A172 (cell line): ENCODE measurements at regions not wholly inside any gene's neighbourhood (a gene's known extent, or its start where the extent isn't known, plus 50 kb on each side); places are given as distances from the start of the nearest gene placed in this dataset.

Experiments used
- DNase-seq: peaks from one replicate; pipeline ENCODE4 v3.0.0-alpha.2; 2015; ENCODE audit warnings: low spot score

DNA sequence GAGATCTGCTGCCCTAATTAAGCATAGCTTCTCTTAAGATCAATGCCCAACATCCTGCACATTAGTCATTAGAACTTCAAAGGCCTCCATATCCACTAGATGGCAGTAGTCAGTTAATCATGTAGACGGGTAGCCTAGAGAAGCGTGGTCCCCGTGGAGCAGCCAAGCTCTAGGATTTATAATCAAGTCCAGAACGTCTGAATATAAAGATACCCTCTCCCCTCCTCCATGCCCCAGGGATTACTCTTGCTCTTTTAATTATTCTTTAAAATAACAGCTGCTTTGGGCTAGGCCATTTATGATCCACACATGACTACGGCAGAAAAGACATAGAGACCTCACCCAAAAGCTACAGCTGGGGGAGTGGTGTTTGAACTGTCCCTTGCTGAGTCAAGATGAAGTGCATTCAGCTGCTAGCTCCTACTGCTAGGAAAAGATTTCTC, 327.6 kb upstream of the PLET1 start:
- peak; percentile 68 for DNase-seq

DNA sequence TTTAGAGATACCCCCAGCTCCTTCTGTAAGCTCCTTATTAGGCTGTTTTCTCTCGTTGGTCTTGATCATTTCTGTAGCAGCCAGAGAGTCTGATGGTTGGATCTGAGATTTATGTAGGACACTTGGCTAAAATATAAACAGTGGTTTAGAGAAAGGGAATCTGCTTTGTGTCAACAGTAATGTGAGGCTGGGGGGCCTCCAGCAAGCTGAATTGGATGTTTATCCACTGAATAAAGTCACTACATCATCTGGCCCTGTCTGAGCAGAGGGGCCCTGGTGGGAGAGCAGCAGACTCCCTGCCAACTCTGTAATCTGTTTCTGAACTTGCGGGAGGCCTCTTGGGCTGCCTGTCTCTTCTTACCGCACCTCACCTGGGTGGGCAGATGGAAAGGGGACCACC, 328.5 kb upstream of the PLET1 start:
- no peak for DNase-seq

DNA sequence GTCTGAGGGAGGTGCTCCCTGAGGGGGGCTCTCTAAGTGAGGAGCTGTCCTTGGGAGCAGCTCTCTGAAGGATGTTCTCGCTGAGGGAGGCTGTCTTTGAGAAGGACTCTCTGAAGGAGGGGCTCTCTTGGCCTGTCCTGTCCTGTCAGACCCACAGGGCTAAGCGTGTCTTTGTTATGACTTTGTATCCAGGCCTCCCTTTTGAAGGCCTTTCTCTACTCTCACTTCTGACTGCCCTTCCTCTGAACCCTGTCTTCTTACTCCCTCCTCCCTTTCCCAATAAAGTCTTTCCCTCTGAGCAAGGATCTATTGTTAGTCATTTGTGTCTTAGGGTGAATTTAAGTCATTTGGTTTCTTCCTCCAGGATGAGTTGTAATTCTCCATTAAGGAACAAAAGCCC, 330.1 kb upstream of the PLET1 start:
- DNase-seq: no peak

DNA sequence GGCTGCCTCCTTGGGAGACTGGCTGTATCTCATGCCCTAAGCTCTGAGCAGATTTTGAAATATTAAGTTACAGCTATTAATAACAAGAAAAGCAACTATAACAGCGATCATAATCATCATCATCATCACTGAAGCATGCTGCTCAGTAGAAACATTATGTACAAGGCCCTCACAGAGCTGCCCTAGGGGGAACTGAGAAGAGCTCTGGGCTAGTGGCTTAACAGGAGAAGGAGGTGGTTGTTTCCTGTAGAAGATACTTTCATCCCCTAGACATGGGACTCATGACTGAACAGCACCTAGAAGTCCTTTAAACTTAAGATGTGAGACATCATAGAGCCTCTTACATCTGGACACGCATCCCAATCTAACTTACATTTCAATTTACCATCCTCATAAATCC, 332.8 kb upstream of the PLET1 start:
- no peak for DNase-seq

DNA sequence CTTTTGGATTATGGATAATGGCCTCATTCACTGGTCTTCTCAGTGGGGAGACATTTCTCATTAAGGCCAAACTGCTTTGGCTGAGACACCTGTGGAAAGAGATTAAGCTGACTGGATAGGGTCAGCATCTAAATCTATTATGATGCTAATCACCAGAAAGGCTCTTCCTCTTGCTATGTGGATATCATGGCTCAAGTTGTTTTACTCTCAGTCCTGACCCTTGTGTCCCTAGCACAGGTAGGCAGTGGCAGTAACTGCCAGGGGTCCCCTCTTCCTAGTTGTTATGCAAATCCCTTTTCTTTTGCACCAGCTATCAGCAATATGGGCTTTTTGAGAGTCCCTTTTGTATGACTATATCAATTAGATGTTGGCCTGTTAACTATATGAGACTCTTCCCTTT, 335.7 kb upstream of the PLET1 start:
- DNase-seq: no peak

DNA sequence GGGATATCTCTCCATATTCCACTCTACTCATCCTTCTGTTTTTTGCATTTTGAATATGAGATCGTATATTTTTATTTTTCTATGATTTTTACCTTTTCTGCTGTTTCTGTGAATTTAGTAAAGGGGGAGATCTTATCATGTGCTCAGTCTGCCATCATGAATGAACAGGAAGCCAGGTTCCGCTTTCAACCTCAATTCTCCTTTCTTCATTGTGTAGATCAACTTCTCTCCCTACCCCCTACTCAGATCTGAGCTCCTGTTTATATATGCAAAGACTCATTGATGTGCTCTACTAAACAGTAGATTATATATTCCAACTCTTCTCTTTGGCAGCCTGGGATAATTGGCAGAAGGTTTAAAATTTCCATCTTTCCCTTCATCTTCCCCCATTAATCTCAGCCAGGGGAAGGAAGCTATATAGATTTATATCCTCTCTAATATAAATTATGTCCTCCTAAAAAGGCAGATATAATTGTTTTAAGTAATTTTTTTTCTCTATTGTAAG, 336.7 kb upstream of the PLET1 start:
- no peak for DNase-seq

DNA sequence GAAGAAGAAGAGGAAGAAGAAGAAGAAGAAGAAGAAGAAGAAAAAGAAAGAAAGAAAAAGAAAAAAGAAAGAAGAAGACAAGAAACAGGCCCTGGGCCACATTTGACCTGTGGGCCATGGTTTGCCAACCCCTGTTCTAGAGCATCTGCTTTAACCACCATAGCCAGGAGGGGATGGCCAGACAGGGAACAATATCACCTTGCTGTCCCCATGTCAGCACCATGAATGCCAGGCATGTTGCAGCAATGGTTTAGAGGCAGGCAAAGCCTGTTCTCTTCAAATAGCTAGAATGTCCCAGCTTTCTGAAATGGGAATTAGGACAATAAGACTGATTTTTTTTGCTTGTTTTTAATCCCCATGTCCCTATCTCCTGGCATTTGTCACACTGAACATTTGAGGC, 338.6 kb upstream of the PLET1 start:
- DNase-seq: no peak

DNA sequence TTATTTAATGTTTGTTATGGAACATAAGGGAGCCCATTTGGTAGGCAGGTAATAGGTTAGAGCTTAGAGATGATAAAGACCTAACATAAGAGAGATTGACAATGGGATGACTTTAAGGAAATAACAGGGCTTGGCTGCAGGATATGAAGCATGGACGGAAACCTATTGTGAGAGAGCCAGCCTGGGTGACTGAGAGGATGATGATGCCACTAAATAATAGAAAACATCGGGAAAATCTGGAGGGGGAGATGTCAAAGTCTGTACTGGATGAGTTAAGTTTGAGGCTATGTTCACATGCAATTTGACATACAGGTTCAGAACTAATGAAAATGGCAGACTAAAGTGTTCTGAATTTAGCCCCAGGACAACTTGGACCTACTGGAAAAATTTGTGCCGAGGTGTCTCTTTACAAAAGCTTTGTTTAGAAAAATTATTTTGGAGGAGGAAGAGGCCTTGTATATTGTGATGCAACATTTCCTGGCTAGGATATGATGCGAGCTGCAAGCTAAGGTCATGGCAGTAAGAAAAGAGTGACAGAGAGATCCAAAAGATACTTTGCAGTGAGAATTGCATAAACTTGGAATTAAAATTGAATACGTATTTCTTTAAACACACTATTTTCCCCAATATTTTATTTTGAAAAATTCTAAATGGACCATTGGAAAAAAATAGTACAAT, 339.3 kb upstream of the PLET1 start:
- no peak for DNase-seq

DNA sequence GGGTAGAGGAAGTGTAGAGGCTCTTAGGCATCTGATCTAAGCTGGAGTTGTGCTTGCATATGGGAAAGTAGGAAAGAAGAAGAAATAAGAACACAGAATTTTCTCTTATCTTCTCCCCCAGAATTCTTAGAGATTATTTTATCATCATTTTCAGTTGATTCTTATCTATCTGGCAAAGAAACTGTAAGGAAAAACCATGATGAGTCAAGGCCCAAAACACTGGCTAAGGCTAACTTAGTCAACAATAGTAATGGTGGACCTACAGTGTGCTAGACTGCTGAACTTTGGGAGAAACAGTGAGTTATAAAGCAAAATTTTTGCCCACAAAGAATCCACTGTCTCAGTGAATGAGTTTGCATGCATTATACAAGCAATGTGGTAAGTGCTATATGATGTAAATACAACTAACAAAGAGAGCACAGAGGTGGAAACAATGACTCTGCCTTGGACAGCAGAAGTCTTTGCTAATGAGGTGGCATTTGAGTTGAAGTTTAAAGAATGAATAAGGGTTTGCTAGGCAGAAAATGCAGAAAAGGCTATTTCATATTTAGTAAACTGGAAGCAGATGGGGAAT, 344.5 kb upstream of the PLET1 start:
- DNase-seq: no peak

DNA sequence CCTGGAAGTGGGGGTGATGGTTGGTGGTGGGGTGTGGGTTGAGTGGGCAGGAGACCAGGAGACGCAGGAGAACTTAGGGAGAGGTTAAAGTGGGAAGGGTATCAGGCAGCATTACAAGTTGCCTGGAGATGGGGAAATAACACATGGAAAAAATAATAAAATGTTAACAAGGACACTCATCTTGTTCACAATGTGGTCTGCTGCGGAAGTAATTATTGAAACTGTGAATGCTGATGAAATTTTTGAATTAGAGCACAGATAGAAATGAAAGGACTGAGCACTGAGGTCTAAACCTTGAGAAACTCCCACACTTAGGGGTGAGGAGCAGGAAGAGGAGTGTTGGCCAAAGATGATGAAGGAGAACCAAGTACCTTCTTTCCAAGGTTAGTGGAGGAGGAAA, 346.0 kb upstream of the PLET1 start:
- DNase-seq: no peak

DNA sequence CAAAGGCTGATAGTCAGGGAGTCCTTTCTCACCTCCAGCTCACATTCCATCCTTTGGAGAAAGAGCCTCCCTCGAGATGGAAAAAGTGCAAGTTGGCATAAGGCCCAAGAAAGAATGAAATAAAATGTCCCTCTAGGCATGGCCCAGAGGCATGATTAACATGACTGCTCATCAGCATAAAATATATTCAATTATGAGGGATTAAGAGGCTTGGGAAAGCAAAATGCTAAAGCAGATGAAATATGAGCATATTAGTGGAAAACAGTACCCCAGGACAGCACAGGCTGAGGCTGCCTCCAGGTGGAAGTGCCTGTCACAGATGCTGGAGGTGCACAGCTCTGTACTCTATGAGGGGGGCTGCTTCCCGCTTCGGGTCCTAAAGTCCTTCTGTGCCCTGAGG, 347.8 kb upstream of the PLET1 start:
- no peak for DNase-seq

DNA sequence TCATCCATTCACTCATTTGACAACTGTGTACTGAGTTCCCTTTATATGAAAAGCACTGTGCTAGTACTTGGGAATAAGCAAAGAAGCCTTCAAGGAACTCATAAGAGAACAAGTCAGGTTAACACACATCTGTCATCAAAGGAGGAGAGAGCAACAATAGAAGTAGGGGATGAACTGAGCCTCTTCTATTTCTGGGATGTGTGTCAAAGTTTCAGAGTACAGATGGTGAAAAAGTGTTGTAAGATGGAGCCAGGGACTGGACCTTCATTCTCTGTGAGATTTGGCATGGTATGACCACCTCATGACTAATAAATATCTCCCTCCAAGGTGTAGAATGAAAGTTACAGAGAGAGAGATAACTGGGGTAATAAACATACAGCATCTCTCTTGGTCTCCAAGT, 349.8 kb upstream of the PLET1 start:
- DNase-seq: no peak

DNA sequence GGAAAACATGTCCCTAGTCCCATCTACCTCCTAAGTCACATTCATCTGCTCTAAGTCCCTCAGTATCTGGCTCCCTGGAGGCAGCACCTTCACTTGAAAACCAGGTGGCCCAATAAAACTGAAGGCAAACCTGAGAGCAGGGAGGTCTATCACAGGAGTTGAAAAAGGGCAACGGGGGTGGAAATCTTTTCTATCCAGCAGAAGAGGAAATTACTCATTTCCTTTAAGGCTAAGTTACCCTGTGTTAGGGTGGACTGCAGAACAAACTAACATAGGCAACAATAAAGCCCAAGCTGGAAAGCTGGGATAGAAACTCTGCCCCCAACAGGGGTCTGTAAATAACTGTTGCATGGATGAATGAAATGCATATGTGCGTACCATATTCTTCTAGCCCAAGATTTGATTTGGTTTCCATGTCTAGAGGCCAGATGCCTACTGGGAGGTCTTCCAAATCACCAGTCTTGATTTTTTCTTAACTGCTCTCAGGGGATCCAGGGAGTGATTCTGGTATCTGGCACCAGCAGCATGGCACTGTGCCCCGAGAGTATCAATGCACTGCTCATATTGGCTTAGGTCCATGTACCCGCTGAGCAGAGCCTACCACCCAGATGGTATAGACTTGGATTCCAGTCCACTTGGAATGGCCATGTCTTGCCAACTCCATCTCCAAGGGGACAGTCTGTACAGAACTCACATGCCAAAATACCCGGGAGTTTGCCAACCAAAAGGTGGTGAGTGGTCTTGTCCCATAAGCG, 350.0 kb upstream of the NCAM1 start:
- peak; percentile 46 for DNase-seq

DNA sequence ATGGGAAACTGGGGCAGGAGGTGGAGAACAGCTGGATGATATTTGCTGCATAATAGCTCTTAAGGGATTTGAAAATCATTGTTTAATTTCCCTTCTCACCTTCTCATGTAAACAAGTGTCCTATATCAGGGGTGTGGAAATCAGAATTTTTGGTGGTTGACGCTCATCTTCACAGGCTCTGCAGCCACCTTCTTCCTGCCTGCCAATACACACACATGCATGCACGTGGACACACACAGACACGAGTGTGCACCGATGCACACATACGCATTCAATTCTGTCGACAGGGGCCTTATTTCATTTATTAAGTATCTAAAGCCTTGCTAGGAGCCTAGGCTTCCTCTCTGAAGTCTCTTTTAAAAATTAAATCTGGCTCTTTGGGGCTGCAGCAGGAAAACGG, 349.4 kb upstream of the NCAM1 start:
- no peak for DNase-seq

DNA sequence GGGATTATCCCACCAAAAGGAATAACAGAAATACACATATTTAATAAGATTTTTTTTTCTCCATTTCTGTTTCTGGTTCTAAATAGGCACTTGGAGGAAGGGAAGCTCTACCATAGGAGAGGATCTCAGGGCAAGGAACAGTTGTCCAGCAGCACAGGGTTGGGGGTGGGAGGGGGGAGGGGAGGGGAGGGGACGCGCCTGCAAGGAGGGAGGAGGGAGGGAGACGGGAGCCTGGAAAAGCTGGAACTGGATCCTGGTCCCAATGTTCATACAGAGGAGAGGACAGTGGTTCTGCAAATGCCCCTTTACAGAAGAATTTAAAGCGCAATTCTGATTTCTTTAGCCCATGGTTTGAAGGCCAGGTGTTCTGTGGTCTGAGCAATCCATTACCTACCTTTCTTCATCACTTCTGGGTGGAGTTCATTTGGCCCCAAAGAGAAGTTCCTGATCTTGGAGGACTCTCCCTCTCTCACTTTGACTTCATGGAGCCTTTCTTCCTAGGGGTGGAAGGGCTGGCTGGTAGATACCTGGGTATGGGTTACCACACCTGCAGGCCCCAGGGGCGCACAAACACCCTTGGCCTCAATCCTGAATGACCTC, 348.9 kb upstream of the NCAM1 start:
- DNase-seq: no peak

DNA sequence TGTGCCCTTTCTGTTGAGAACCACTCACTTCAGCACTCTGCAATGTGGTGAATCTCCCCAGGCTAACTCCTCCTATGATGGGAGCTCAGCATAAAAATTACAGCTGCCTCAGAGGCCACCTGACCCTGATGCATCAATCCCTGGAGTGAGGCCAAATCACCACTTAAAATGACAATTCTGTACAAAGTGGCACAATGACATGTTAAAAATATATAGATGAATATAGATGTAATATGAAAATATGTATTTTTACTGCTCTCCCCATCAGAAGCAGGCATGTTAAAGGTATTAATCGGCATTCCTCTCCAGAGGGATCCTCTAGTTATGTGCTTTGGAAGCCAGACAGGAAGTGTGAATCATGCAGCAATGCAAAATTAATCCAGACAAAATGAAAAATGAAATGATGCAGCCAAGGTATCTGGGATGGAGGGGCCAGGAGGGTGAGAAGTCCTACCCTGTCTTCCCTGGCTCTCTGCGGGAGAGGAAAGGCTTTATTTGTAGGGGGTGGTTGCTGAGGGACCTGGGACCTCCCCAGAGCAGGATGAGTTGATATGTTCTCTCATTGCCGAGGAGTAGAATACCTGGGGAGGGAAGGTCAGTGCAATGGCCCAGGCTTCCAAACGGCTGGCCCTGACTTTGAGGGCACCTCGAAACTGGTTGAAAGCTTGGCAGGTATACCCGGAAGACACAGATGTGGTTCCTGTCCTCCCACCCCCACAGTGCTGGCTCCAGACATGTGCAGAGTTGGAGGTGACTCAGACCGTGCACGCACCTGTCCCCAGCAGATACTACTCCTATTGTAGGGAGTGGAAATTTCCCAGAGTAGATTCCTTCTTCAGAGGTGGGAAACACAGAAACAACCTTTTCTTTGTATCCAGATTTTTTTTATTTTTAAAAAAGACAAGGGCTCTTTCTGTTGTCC, 347.9 kb upstream of the NCAM1 start:
- DNase-seq: peak; percentile 71

DNA sequence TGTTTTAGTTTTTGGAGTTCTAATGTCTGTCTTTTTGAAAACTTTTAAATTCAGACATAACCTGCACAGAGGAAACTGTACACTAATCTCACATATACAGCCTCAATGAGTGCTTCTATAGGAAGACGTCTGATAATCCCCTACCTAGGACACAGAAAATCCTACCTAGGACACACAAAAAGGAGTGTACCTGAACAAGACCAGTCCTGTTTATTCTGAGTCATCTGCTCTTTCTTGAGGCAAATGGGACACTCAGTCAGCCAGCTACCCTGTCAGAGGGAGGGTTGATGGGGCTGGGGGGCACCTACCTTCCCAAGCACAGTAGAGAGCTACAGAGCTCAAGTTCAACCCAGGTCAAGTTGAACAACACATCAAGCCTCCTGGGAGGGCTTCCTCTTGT, 346.6 kb upstream of the NCAM1 start:
- DNase-seq: no peak

DNA sequence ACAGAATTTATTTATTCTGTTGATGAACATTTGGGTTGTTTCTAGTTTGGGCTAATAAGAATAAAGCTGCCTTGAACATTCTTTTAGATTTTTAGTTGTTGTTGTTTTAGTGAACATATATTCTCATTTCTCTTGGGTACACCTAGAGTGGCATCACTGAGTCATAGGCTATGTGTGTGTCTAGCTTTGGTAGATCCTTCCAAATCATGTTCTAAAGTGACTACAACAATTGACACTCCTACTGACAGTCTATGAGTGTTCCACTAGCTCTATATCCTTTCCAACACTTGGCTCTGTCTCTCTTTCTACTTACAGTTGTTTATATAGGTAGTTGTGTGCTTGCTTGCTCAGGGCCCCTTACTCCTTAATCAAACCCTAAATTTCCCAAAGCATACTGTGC, 346.0 kb upstream of the NCAM1 start:
- DNase-seq: no peak

DNA sequence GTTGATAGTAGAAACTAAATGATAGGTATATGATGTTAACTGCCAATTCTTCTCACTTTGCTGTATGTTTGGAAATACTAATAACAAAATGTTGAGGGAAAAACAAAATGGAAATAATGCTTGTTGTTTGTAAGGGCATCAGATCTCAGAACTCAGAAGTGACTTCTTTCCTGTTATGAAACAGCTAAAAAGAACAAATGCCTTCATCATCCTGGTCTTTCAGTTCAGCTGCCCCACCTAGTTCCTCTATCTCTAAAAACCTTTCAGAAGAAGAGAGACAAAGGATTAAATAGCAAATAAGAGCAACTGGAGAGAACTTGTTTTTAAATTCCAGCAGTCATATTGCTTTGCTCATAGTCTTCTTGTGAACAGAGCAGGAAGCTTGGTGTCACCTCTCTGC, 345.3 kb upstream of the NCAM1 start:
- DNase-seq: no peak

DNA sequence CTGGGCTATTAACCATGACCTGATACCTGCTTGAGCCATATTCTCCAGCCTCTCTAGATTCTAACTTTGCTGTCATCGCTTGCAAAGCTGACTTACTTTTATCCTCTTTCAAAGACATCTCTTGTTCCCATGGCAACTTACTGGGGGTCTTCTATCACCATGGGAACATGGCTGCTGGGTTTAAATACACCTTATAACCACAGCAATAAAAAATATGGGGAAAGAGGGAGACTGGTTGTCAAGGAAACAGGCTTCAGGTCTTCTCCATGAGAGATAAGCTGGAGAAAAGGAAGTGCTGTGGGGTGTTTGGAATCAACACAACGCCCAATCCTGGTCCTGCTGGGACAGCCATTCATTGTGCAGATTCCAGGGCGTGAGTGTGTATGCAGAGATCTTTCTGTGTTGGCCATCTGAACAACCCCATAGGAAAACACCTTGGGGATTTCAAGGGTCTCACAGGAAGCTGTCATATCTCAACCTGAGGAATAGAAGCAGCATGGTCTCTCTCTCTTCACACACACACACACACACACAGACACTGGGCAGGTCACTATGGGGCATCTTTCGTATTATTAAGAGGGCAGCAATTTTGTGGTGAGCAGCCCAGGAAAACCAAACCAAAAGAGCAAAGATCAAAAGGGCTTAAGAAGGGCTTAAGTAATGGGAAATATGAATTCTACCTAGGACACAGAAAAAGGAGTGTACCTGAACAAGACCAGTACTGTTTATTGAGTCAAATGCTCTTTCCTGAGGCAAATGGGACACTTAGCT, 344.7 kb upstream of the NCAM1 start:
- DNase-seq: no peak

DNA sequence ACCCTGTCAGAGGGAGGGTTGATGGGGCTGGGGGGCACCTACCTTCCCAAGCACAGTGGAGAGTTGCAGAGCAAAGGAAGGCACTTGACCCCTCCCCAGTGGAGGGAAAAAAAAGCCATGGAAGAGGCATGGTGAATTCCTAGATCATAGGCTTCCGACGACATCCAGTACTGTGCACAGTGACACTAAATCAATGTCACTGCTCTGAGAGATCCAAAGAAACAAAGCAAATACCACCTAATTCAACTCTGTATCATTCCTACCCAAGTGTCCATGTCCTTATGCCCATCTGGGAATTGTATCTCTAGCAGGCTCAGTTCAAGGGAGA, 344.2 kb upstream of the NCAM1 start:
- DNase-seq: no peak
